PC-3 (cell line): ENCODE measurements at regions not wholly inside any gene's neighbourhood (a gene's known extent, or its start where the extent isn't known, plus 50 kb on each side); places are given as distances from the start of the nearest gene placed in this dataset.

Experiments
- ATAC-seq: fragments of 200-7000 bp; cut with Tn5 transposase; 2 replicates; pipeline ENCODE4 v1.9.1; 2020; ENCODE audit warnings: mild to moderate bottlenecking, moderate library complexity
- BruUV-seq: library from RNA; stranded (reverse); fragments of 400-500 nt; replicated peaks from 2 replicates; lab custom pipeline; 2021; lab: Mats Ljungman, UMichigan
- CTCF ChIA-PET: fragments of 300-600 bp; sonication (Branson Sonifier 250); formaldehyde crosslinking; loops from one replicate; lab custom pipeline; 2022; ENCODE audit warnings: antibody characterized with exemption; lab: Charles Lee
- POLR2A ChIA-PET: fragments of 300-600 bp; sonication (Branson Sonifier 250); formaldehyde crosslinking; loops from one replicate; lab custom pipeline; 2022; ENCODE audit warnings: antibody characterized with exemption; ENCODE audit not compliant: unreplicated experiment; lab: Charles Lee
- DNase-seq: peaks from one replicate; pipeline ENCODE4 v3.0.0-alpha.2; 2015
- H2AFZ ChIP-seq: fragments of 300-600 bp; sonication (generic); 2 replicates; pipeline ENCODE4 v1.6.0; 2016; ENCODE audit warnings: antibody characterized with exemption, low read length
- H3F3A ChIP-seq: fragments of 300-600 bp; sonication (generic); one replicate; pipeline ENCODE4 v1.6.0; 2017; ENCODE audit warnings: antibody characterized with exemption, low read length, control low read depth, mild to moderate bottlenecking; ENCODE audit not compliant: unreplicated experiment
- H3K27ac ChIP-seq: fragments of 300-600 bp; sonication (generic); 2 replicates; pipeline ENCODE4 v1.5.1; 2016; ENCODE audit warnings: mild to moderate bottlenecking, low read length
- H3K27me3 ChIP-seq: fragments of 300-600 bp; sonication (generic); 2 replicates; pipeline ENCODE4 v1.6.1; 2016; ENCODE audit warnings: low read length, mixed read lengths
- H3K36me3 ChIP-seq: fragments of 300-600 bp; sonication (generic); 2 replicates; pipeline ENCODE4 v1.6.1; 2016; ENCODE audit warnings: low read depth, mixed run types, low read length, mixed read lengths
- H3K4me1 ChIP-seq: fragments of 300-600 bp; sonication (generic); 2 replicates; pipeline ENCODE4 v1.5.1; 2016; ENCODE audit warnings: low read length; ENCODE audit not compliant: insufficient read depth
- H3K4me2 ChIP-seq: fragments of 300-600 bp; sonication (generic); 2 replicates; pipeline ENCODE4 v1.6.0; 2016; ENCODE audit warnings: low read length
- H3K4me3 ChIP-seq: fragments of 300-600 bp; sonication (generic); 2 replicates; pipeline ENCODE4 v1.5.1; 2016; ENCODE audit warnings: mild to moderate bottlenecking, low read length, mixed read lengths
- H3K79me2 ChIP-seq: fragments of 300-600 bp; sonication (generic); 2 replicates; pipeline ENCODE4 v1.6.1; 2017; ENCODE audit warnings: low read length, mixed read lengths
- H3K9ac ChIP-seq: fragments of 300-600 bp; sonication (generic); 2 replicates; pipeline ENCODE4 v1.6.0; 2016; ENCODE audit warnings: mild to moderate bottlenecking, low read length
- H3K9me2 ChIP-seq: fragments of 300-600 bp; sonication (generic); replicated peaks from 2 replicates; pipeline ENCODE4 v1.6.1; 2016; ENCODE audit warnings: mixed run types, low read length, mixed read lengths
- H3K9me3 ChIP-seq: fragments of 300-600 bp; sonication (generic); 2 replicates; pipeline ENCODE4 v1.6.1; 2016; ENCODE audit warnings: low read length, mixed read lengths
- H4K20me1 ChIP-seq: fragments of 300-600 bp; sonication (generic); 2 replicates; pipeline ENCODE4 v1.6.1; 2016; ENCODE audit warnings: low read length, mixed read lengths
- CTCF ChIP-seq: fragments of 300-600 bp; sonication (generic); conservative IDR thresholded peaks from 2 replicates; pipeline ENCODE4 v1.5.1; 2017; ENCODE audit warnings: antibody characterized with exemption, low read depth, mild to moderate bottlenecking, low read length
- EZH2 ChIP-seq: fragments of 300-600 bp; sonication (generic); IDR thresholded peaks from one replicate; pipeline ENCODE4 v1.6.1; 2017; ENCODE audit warnings: antibody characterized with exemption, mild to moderate bottlenecking, low read length; ENCODE audit not compliant: unreplicated experiment
- EZH2phosphoT487 ChIP-seq: fragments of 300-600 bp; sonication (generic); IDR thresholded peaks from 2 replicates; pipeline ENCODE4 v1.6.1; 2018; ENCODE audit warnings: mild to moderate bottlenecking, antibody characterized with exemption, low read length, borderline replicate concordance
- intact Hi-C: fragments of 100-400 bp; cut with micrococcal nuclease; formaldehyde crosslinking; loops from 2 replicates; pipeline ENCODE4 v1.9.0; 2023

- H3K36me3 ChIP-seq = no peaks in the 10 kb centered on the region
- no peak for TF ChIP-seq EZH2phosphoT487
- no peak for TF ChIP-seq CTCF
- no peak for TF ChIP-seq EZH2
- no peak overlapping the region for H2AFZ ChIP-seq
- H3K27me3 ChIP-seq = no peaks in the 10 kb centered on the region
- H3F3A ChIP-seq = no peaks in the 10 kb centered on the region
- ChIA-PET POLR2A (no interaction called here), CTCF (no interaction called here)
- ATAC-seq (no peak), DNase-seq (no peak)
- no peaks in the 10 kb centered on the region for H3K9me2 ChIP-seq
- no peaks in the 10 kb centered on the region for H3K79me2 ChIP-seq
- no peaks in the 10 kb centered on the region for H3K9me3 ChIP-seq
- H3K4me3 ChIP-seq = no peak overlapping the region
- H4K20me1 ChIP-seq = no peaks in the 10 kb centered on the region
- no peaks in the 10 kb centered on the region for H3K4me1 ChIP-seq
- H3K9ac ChIP-seq = no peak overlapping the region
- intact Hi-C loops = no loop called here
- no TSS peak for BruUV-seq
- H3K27ac ChIP-seq = no peak overlapping the region
- no peak overlapping the region for H3K4me2 ChIP-seq
Observed at GRCh38 chr11:31913985-31914384, 102.9 kb upstream of the PAX6 start.

GRCh38 chr11:31912808-31913207 lies 101.7 kb upstream of the PAX6 start:
- ATAC-seq (no peak), DNase-seq (no peak)
- Histone ChIP-seq H3K36me3 (no peaks in the 10 kb centered on the region), H3K79me2 (no peaks in the 10 kb centered on the region), H2AFZ (no peak overlapping the region), H3K27ac (no peak overlapping the region), H3K27me3 (no peaks in the 10 kb centered on the region), H3K9ac (no peak overlapping the region), H4K20me1 (no peaks in the 10 kb centered on the region), H3K4me3 (no peak overlapping the region), H3K4me1 (no peaks in the 10 kb centered on the region), H3K4me2 (no peak overlapping the region), H3K9me3 (no peaks in the 10 kb centered on the region), H3K9me2 (no peaks in the 10 kb centered on the region), H3F3A (no peaks in the 10 kb centered on the region)
- TF ChIP-seq CTCF (no peak), EZH2phosphoT487 (no peak), EZH2 (no peak)
- POLR2A ChIA-PET = no interaction called here
- BruUV-seq = no TSS peak
- intact Hi-C loops = no loop called here
- CTCF ChIA-PET = no interaction called here

GRCh38 chr11:31910950-31911576 lies 99.9 kb upstream of the PAX6 start:
- Histone ChIP-seq H2AFZ (no peak overlapping the region), H3K9me2 (no peaks in the 10 kb centered on the region), H3F3A (no peaks in the 10 kb centered on the region), H3K27me3 (0 out of 2 replicates have a peak, but pooled peaks cover 3% of the 10 kb centered on the region), H3K4me1 (no peaks in the 10 kb centered on the region), H3K79me2 (no peaks in the 10 kb centered on the region), H3K9me3 (no peaks in the 10 kb centered on the region), H3K36me3 (no peaks in the 10 kb centered on the region), H3K27ac (no peak overlapping the region), H4K20me1 (no peaks in the 10 kb centered on the region), H3K4me3 (no peak overlapping the region), H3K9ac (no peak overlapping the region), H3K4me2 (no peak overlapping the region)
- ChIA-PET POLR2A (no interaction called here), CTCF (no interaction called here)
- no peak for DNase-seq
- no TSS peak for BruUV-seq
- intact Hi-C loops = no loop called here
- no peak for ATAC-seq
- TF ChIP-seq EZH2 = no peak
- no peak for TF ChIP-seq CTCF
- TF ChIP-seq EZH2phosphoT487 = no peak
